Hepatocyte (in vitro differentiated cells): ENCODE measurements at regions not wholly inside any gene's neighbourhood (a gene's known extent, or its start where the extent isn't known, plus 50 kb on each side); places are given as distances from the start of the nearest gene placed in this dataset.

Source experiments
- EZH2 ChIP-seq: fragments of 200-600 bp; sonication (generic); IDR thresholded peaks from 2 replicates; pipeline ENCODE4 v1.6.1; 2016; ENCODE audit warnings: antibody characterized with exemption, mild to moderate bottlenecking, borderline replicate concordance
- EZH2phosphoT487 ChIP-seq: fragments of 200-600 bp; sonication (generic); IDR thresholded peaks from one replicate; pipeline ENCODE4 v1.6.1; 2018; ENCODE audit warnings: antibody characterized with exemption, mild to moderate bottlenecking, low read depth, moderate library complexity; ENCODE audit not compliant: unreplicated experiment, severe bottlenecking
- TF ChIP-seq, protein P1 (sequence below): fragments of 200-600 bp; sonication (generic); IDR thresholded peaks from 2 replicates; pipeline ENCODE4 v1.5.1; 2016; ENCODE audit warnings: antibody characterized with exemption, mild to moderate bottlenecking; ENCODE audit not compliant: poor library complexity

DNA sequence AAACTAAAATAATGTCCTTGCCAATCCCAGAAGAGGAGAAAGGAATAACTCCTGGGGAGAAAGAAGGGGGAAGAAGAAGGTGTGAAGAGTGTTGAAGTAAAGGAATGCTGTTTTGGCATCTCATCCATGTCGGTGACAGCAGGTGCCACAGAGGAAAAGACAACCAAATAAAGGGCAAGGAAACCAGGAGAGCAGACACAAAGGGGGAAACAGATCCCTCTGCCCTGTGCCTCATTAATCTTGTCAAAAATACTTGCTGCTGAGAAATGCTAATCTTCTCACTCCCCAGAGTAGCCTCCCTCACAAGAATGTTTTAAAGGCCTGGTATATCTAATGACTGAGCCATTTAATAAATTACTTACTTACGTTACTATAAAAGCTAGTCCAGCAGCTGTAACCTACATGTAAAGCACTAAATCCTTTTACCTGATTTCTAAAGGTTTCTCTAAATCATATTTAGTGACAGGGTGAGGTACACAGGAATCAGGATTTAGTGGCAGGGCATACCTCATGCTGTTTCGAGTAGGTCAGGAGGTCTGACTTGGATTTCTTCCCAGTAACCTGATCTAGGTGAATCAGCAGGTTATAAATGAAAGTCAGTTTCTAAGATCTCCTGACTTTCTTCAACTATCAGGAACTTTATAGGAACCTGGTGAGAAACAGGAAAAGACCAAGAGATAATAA, 377.1 kb downstream of the CENPW start:
- TF ChIP-seq, protein P1, sequence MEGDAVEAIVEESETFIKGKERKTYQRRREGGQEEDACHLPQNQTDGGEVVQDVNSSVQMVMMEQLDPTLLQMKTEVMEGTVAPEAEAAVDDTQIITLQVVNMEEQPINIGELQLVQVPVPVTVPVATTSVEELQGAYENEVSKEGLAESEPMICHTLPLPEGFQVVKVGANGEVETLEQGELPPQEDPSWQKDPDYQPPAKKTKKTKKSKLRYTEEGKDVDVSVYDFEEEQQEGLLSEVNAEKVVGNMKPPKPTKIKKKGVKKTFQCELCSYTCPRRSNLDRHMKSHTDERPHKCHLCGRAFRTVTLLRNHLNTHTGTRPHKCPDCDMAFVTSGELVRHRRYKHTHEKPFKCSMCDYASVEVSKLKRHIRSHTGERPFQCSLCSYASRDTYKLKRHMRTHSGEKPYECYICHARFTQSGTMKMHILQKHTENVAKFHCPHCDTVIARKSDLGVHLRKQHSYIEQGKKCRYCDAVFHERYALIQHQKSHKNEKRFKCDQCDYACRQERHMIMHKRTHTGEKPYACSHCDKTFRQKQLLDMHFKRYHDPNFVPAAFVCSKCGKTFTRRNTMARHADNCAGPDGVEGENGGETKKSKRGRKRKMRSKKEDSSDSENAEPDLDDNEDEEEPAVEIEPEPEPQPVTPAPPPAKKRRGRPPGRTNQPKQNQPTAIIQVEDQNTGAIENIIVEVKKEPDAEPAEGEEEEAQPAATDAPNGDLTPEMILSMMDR, result no peak
- TF ChIP-seq EZH2phosphoT487 (no peak), EZH2 (no peak)
